ENCODE measurements at regions not wholly inside any gene's neighbourhood (a gene's known extent, or its start where the extent isn't known, plus 50 kb on each side); places are given as distances from the start of the nearest gene placed in this dataset.
A peak's percentile ranks its signal among the peaks of the same experiment; 100 is the strongest.

DNA sequence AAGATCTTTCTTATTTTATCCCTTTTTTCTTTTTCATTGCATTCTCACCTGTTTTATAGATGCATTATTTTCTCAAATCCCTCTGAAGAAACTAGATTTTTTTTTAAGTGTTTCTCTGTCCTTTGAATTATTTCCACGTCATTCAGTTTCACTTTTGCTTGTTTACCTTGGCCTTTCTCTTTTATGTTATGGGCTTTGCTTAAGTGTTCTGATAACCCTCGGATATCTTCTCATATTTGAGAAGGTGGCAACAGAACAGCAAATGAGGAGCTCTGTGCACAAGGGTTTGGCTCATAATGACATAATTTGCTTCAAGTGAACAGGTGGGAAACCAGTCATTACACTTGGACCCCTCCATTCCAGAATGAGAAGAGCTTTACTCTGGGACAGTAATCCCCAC lies 111.9 kb downstream of the C1D start:
- no peak for DNase-seq (ENCODE audit: low spot score)
- intact Hi-C loops (cut with DNase I) = no loop called here

DNA sequence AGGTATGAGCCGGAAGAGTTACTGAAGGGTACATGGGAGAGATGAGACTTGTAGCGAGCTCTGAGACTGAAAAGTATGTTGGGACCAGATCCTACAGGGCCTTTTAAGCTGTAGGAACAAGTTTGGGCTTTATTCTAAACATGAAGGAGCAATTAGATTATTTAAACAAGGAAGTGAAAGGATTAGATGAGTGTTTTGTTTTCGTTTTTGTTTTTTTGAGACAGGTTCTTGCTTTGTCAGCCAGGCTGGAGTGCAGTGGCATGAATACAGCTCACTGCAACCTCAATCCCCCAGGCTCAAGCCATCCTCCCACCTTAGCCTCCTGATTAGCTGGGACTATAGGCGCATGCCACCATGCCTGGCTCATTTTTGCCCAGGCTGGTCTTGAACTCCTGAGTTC lies 110.7 kb downstream of the C1D start:
- no peak for DNase-seq (ENCODE audit: low spot score)
- intact Hi-C loops (cut with DNase I) = no loop called here

DNA sequence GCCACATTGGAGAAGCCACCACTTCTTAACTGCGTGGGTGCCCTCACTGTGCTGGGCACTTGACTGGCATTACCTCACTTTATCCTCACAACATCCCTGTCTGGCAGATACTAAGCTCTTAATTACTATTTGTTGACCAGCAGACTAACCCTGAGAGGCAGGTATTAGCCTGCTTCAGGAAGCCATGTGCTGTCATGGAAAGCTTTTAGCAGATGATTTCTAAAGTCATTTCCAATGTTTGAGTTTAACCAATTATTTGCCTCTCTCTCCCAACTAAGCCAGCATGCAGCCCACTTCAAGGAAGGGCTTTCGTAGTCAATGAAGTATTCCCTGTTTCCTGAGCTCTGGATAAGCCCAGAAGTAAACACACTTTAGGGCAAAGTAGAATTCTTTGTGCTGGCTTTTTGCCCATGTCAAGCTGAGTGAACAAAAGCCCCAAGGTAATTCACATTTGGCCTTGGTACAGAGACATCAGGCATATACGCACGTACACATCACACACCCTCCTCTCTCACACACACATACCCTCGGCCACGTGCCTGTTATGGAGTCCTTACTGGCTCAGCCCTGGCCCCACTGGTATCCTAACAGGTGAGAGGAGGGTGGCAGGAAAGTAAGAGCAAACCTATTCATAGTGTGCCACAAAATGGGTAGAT lies 108.6 kb downstream of the C1D start:
- intact Hi-C loops (cut with DNase I) = no loop called here
- no peak for DNase-seq (ENCODE audit: low spot score)

DNA sequence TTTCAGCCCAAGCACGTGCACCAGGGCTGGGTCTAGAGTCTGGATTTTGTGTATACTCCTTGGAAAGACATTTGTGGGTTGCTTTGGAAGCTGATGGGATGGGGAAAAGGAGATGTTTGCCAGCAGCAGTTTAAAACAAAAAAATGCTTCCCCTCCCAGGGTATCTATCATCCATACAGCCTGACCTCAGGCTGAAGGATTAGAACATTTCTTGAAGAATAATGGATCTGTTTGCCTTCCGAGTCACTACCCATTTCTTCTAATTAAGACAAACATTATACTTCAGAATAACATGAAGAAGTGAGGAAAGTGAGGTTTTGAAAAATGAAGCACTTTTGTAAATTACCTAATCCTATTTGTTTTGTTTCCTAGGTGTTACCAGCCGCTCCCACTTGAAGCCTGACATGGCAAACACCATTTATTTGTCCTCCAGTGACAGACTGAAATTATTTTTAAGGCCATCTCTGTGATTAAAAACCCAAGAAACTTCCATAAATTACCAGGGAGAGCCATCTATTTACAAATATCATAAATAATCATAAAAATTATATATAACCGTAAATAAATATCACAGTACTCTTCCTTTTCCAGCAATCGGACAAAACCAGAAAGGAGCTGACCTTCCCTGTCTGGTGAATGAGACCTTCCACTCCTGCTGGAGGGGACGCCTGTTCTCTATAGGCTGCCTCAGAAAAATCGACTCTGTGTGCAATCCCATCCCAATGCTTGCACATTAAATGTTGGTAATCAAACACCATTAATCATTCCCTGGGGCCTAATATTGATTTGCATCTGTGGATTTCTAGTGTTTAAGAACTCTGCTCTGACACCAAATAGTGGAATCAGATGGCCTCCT lies 106.8 kb downstream of the C1D start:
- DNase-seq (ENCODE audit: low spot score) = no peak
- intact Hi-C loops (cut with DNase I) = no loop called here

DNA sequence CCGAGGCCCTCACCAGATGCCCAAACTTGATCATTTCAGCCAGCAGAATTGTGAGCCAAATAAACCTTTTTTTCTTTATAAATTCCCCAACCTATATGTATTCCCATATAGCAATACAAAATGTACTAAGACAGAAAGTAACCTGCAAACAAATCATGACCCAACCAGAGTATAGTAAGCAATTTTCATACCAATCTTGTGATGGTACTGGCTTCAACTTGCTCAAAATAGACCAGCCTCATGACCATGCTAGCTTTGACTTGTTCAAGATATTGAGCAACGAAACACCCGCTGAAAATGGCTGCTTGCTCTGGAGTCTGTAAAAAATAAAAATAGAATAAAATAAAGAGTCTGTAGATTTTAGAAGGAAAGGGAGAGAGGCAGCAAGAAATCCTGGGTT lies 97.6 kb downstream of the C1D start:
- DNase-seq (ENCODE audit: low spot score) = no peak
- intact Hi-C loops (cut with DNase I) = no loop called here

DNA sequence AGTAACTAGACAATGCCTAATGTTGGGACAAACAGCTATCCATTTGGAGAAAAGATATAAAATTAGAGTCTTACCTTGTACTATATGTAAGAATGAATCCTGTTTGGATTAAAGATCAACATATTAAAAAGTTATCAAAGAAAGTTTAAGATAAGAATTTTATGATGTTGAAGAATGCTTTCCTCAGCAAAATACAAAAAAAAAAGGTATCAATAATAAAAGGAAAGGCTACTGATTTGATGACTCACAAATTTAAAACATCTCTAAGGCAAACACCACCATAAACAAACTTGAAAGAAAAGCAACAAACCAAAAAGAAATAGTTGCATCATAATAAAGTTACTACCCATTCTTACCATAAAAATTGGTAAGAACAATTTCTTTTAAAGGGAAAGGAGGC lies 92.7 kb downstream of the C1D start:
- intact Hi-C loops (cut with DNase I) = no loop called here
- DNase-seq (ENCODE audit: low spot score) = no peak

DNA sequence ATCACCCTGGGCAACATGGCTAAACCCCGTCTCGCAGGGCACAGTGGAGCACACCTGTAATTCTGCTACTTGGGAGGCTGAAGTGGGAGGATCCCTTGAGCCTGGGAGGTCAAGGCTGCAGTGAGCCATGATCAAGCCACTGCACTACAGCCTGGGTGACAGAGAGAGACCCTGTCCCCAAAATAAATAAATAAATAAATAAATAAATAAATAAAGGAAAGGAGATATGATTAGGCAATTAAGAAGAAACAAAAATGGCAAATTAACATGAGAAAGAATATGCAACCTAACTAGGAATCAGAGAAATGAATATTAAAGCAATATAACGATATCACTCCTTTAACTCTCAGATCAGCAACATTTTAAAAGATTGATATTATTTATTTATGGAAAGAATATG lies 92.3 kb downstream of the C1D start:
- no peak for DNase-seq (ENCODE audit: low spot score)
- intact Hi-C loops (cut with DNase I) = no loop called here

DNA sequence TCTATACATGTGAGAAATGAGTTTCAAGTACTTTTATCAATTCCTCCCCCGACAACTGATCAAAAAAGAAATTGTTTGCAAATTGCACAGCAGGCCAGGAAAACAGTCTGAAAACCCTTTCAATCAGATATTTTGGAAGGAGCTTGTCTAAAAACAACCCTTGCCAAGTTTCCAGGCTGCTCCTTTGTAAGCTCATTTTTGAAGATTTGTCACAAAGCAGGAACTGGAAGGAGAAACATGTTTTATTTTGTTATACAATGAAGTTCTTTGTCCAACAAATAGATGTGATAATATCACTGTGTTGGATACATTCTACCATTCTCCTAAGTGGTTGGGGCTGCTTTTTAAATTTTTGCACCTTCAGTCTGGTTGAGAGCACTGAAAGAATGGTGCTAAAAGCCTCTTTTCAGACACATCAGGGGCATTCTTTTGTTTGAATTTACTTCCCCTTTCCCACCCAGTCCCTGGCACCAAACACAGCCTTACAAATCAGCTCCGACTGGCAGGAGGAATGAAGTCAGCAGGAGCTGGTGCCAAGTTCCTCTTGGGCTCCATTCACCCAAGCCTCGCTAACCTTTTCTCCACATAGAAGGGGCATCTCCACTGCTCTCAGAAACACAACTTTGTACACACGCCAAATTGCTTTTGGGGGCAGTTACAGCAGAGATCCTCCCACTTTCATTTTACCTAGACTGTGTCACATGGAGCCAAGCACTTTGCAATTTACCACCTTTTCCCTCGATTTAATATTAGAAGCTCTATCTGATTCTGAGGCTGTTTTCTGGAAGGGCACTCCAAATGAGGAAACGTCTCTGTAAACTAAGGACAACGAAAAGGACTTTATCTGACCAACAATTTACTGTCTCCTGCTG lies 88.0 kb downstream of the C1D start:
- peak; percentile 77 for DNase-seq (ENCODE audit: low spot score)
- intact Hi-C loops (cut with DNase I) = no loop called here

DNA sequence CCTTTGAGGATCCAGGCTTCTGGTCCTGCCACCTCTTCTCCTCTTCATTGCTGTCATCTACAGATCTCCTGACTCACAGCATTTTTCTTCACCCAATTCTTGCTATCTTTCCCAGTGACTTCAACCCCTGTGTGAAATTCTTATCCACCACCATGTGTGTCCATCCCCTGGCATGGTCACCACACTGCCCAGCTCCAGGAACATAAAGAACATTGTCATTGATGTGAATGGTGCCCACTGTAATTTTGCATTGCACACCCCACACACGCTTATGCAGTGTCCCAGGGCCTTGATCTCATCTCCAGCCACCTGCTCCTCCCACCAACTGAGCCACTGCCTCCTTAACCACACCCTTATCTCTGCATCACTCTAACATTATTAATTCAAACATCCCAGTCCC lies 85.3 kb downstream of the C1D start:
- DNase-seq (ENCODE audit: low spot score) = no peak

DNA sequence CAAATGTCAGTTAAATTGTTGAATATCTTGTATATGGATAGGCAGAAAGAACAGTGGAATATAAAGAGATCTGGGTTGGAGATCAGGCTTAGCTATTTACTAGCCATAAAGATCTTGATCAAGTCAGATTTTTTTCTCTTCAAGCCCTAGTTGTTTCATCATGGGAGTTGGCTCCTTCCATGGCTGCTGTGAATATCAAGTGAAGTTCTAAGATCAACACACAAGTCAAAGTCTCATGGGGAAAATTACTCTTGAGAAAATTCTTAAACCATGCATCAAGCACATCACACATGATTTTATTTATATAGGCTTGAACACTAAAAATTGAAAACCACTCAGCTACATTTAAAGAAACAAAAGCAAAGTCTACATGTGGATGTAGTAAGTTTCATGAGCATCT lies 79.8 kb downstream of the C1D start:
- intact Hi-C loops (cut with DNase I) = no loop called here
- no peak for DNase-seq (ENCODE audit: low spot score)

More for the DNA sequence above, 85.3 kb downstream of the C1D start:
- intact Hi-C loops (cut with DNase I) = no loop called here

DNA sequence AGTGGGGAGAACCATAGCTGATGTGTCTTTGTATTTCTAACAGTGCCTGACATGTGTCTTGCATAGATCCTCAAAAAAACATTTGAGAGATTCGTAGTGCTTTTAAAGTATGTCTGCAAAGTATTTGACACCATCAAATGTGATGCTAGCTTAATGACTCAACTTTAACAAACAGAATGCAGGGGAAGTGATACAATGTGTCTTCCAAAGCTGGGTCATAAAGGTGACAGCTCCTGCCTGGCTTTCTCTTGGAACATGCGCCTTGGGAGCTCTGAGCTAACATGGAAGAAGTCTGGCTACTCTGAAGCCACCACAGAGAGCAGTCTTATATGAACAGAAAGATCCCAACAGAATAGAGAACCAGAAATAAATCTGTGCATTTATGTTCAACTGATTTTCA lies 78.2 kb downstream of the C1D start:
- DNase-seq (ENCODE audit: low spot score) = no peak
- intact Hi-C loops (cut with DNase I) = no loop called here

DNA sequence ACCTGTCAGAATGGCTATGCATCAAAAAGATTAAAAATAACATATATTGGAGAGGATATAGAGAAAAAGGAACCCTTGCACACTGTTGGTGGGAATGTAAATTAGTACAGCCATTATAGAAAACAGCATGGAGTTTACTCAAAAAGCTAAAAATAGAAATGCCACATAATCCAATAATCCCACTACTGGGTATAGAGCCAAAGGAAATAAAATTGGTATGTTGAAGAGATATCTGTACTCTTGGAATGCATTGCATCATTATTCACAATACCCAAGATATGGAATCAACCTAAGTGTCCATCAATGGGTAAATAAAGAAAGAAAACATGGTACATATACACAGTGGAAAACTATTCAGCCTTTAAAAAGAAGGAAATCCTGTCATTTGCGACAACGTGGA lies 77.2 kb downstream of the C1D start:
- intact Hi-C loops (cut with DNase I) = no loop called here
- DNase-seq (ENCODE audit: low spot score) = no peak

DNA sequence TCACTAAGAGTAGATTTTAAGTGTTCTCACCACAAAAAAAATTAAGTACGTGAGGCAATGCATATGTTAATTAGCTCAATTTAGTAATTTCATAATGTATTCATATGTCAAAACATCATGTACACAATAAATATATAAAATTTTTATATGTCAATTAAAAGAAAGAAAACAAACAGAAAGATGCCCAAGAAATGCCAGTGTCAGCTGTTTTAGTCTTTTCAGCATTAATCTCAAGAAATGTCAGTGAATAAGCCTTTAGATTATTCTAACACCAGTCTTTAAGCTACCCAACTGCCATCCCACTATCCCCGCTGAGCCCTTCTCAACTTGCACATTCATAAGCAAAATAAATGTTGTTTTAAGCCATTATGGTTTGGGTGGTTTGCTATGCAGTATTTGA lies 76.5 kb downstream of the C1D start:
- intact Hi-C loops (cut with DNase I) = no loop called here
- no peak for DNase-seq (ENCODE audit: low spot score)

All from posterior vena cava (tissue), 2 donors.